OCI-LY3 (cell line): ENCODE measurements at regions not wholly inside any gene's neighbourhood (a gene's known extent, or its start where the extent isn't known, plus 50 kb on each side); places are given as distances from the start of the nearest gene placed in this dataset.
"Not testable (repeated sequence)": the region's sequence is repeated elsewhere in the genome, so short reads cannot be mapped to it uniquely, and the experiment has no call there.

Experiments
- H2AFZ ChIP-seq: fragments of 200-600, 300-600 bp; shearing (Covaris generic); 2 replicates; pipeline ENCODE4 v1.6.0; 2014; ENCODE audit warnings: antibody characterized with exemption, low read depth, low read length
- H3K27ac ChIP-seq: fragments of 200-600, 300-600 bp; sonication (generic); 2 replicates; pipeline ENCODE4 v1.5.1; 2014; ENCODE audit warnings: mild to moderate bottlenecking, low read length, moderate library complexity, mixed read lengths
- H3K27me3 ChIP-seq: fragments of 200-600, 300-600 bp; sonication (generic); 2 replicates; pipeline ENCODE4 v1.6.1; 2014; ENCODE audit warnings: low read depth, low read length, mixed read lengths
- H3K36me3 ChIP-seq: fragments of 200-600, 300-600 bp; sonication (generic); replicated peaks from 2 replicates; pipeline ENCODE3; 2014; ENCODE audit warnings: low read depth, low read length, mixed read lengths
- H3K4me1 ChIP-seq: fragments of 300-600, 200-600 bp; sonication (generic); 2 replicates; pipeline ENCODE4 v1.6.1; 2014; ENCODE audit warnings: low read length, mixed read lengths
- H3K4me2 ChIP-seq: fragments of 200-600, 300-600 bp; sonication (generic); 2 replicates; pipeline ENCODE4 v1.6.1; 2014; ENCODE audit warnings: low read length, mixed read lengths
- H3K4me3 ChIP-seq: fragments of 300-600, 200-600 bp; sonication (generic); 2 replicates; pipeline ENCODE4 v1.5.1; 2014; ENCODE audit warnings: antibody characterized with exemption, mild to moderate bottlenecking, low read length, moderate library complexity
- H3K79me2 ChIP-seq: fragments of 300-600, 200-600 bp; shearing (Covaris generic); 2 replicates; pipeline ENCODE4 v1.6.1; 2014; ENCODE audit warnings: mild to moderate bottlenecking, low read length, mixed read lengths
- H3K9ac ChIP-seq: fragments of 300-600, 200-600 bp; shearing (Covaris generic); 2 replicates; pipeline ENCODE4 v1.6.0; 2014; ENCODE audit warnings: mild to moderate bottlenecking, low read length, moderate library complexity
- H3K9me3 ChIP-seq: fragments of 200-600, 300-600 bp; shearing (Covaris generic); 2 replicates; pipeline ENCODE4 v1.6.1; 2014; ENCODE audit warnings: low read length, mixed read lengths; ENCODE audit not compliant: insufficient read depth
- H4K20me1 ChIP-seq: fragments of 200-600, 300-600 bp; sonication (generic); 2 replicates; pipeline ENCODE4 v1.6.1; 2016; ENCODE audit warnings: low read length, mixed read lengths; ENCODE audit not compliant: insufficient read depth
- EZH2phosphoT487 ChIP-seq: fragments of 200-600 bp; shearing (Covaris generic); IDR thresholded peaks from 2 replicates; pipeline ENCODE4 v1.6.1; 2018; ENCODE audit warnings: antibody characterized with exemption, mixed run types, low read depth
- TF ChIP-seq, protein P1 (sequence below): fragments of 200-600, 300-600 bp; sonication (generic); IDR thresholded peaks from 2 replicates; pipeline ENCODE4 v1.5.1; 2014; ENCODE audit warnings: antibody characterized with exemption, low read length, low read depth

- no peak overlapping the region for H3K4me3 ChIP-seq
- H4K20me1 ChIP-seq, result no peaks in the 10 kb centered on the region
- no peaks in the 10 kb centered on the region for H3K9me3 ChIP-seq
- no peak overlapping the region for H3K9ac ChIP-seq
- peaks cover 2% of the 10 kb centered on the region; the same call in 1 of the 2 replicates for H3K27me3 ChIP-seq
- no peak for TF ChIP-seq EZH2phosphoT487
- TF ChIP-seq, protein P1, sequence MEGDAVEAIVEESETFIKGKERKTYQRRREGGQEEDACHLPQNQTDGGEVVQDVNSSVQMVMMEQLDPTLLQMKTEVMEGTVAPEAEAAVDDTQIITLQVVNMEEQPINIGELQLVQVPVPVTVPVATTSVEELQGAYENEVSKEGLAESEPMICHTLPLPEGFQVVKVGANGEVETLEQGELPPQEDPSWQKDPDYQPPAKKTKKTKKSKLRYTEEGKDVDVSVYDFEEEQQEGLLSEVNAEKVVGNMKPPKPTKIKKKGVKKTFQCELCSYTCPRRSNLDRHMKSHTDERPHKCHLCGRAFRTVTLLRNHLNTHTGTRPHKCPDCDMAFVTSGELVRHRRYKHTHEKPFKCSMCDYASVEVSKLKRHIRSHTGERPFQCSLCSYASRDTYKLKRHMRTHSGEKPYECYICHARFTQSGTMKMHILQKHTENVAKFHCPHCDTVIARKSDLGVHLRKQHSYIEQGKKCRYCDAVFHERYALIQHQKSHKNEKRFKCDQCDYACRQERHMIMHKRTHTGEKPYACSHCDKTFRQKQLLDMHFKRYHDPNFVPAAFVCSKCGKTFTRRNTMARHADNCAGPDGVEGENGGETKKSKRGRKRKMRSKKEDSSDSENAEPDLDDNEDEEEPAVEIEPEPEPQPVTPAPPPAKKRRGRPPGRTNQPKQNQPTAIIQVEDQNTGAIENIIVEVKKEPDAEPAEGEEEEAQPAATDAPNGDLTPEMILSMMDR, result no peak
- no peaks in the 10 kb centered on the region for H3K4me1 ChIP-seq
- H3K79me2 ChIP-seq, result no peaks in the 10 kb centered on the region
- H3K36me3 ChIP-seq, result no peaks in the 10 kb centered on the region
- H3K4me2 ChIP-seq, result no peak overlapping the region
- no peak overlapping the region for H2AFZ ChIP-seq
- H3K27ac ChIP-seq, result no peak overlapping the region
Observed at GRCh38 chr1:242673652-242674051, 149.2 kb upstream of the PLD5 start.

DNA sequence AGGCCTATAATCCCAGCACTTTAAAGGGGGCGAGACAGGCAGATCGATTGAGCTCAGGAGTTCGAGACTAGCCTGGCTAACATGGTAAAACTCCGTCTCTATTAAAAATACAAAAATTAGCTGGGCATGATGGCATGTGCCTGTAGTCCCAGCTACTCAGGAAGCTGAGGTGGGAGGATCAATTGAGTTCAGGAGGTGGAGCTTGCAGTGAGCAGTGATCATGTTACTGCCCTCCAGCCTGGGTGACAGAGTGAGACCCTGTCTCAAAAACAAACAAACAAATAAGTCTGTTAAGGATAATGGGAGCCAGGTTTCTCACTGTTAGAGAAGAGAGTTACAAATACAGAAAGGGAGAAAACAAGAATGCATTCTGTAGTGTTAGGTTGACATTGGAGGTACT lies 148.7 kb upstream of the PLD5 start:
- H3K9me3 ChIP-seq, H4K20me1 ChIP-seq, H3K4me1 ChIP-seq, H2AFZ ChIP-seq, H3K27ac ChIP-seq, H3K4me3 ChIP-seq, H3K79me2 ChIP-seq, H3K36me3 ChIP-seq, H3K4me2 ChIP-seq, H3K9ac ChIP-seq, H3K27me3 ChIP-seq: not testable (repeated sequence)

DNA sequence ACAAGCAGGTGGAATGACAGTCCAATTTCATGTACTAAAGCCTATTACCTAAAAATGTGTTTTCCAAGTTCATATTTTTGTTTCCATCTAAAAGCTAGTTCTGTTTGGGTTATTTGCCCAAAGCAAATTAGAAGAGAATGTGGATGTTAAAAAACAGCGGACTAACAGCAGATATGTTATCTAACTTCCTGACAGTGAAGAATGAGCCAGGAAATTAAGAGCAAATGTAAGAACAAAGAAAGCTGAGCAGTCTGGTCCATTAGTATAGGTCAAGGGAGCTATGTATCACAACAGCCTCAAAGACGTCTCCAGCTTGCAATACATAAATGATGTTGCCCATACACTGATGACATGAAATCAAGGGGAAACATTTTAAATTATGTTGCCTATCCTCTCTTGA lies 145.5 kb upstream of the PLD5 start:
- no peak overlapping the region for H2AFZ ChIP-seq
- TF ChIP-seq EZH2phosphoT487, result no peak
- TF ChIP-seq, protein P1, result no peak
- H3K4me3 ChIP-seq, result no peak overlapping the region

DNA sequence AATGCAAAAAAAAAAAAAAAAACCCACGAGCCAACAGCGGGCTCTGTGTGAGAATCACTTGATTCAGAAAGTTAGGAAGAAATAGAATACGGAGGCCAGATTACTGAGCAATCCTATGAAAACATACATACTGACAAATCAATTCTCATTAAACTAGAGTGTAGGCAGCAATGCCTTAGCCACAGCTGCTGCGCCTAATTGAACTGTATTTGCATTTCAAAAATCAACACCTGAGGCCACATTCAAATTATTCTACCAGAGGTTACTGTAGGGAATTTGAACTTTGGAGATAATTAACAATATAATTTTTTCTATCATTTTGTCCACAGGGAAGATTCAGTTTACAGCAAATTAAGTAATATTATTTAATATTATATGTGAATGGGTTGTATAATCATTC lies 138.4 kb upstream of the PLD5 start:
- Histone ChIP-seq H3K79me2 (no peaks in the 10 kb centered on the region), H2AFZ (no peak overlapping the region)
- TF ChIP-seq, protein P1, result no peak
- no peak for TF ChIP-seq EZH2phosphoT487

More for the DNA sequence above, 145.5 kb upstream of the PLD5 start:
- H3K4me2 ChIP-seq, result no peak overlapping the region
- no peaks in the 10 kb centered on the region for H3K4me1 ChIP-seq
- no peaks in the 10 kb centered on the region for H4K20me1 ChIP-seq
- peaks cover 2% of the 10 kb centered on the region; the same call in 1 of the 2 replicates for H3K27me3 ChIP-seq
- no peak overlapping the region for H3K27ac ChIP-seq
- no peak overlapping the region for H3K9ac ChIP-seq
- no peaks in the 10 kb centered on the region for H3K9me3 ChIP-seq
- no peaks in the 10 kb centered on the region for H3K79me2 ChIP-seq
- no peaks in the 10 kb centered on the region for H3K36me3 ChIP-seq

DNA sequence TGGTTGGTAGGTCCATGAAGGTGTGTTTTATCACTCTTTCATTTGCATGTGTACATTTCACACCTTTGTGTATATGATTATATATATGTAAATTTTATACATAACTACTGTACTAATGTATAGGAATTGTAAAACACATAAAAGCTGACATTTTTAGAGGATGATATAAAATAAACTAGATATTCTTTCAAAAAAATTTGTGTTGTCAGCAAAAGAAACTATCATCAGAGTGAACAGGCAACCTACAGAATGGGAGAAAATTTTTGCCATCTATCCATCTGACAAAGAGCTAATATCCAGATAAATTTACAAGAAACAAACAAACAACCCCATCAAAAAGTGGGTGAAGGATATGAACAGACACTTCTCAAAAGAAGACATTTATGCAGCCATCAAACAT lies 129.3 kb upstream of the PLD5 start:
- not testable (repeated sequence) for H3K9ac ChIP-seq, H3K4me1 ChIP-seq, H3K9me3 ChIP-seq, H3K36me3 ChIP-seq, H4K20me1 ChIP-seq, H2AFZ ChIP-seq, H3K27ac ChIP-seq, H3K4me2 ChIP-seq, H3K4me3 ChIP-seq, H3K79me2 ChIP-seq
- H3K27me3 ChIP-seq, result peaks cover 24% of the 10 kb centered on the region

More for the DNA sequence above, 138.4 kb upstream of the PLD5 start:
- no peak overlapping the region for H3K4me3 ChIP-seq
- no peak overlapping the region for H3K27ac ChIP-seq
- H3K4me2 ChIP-seq, result no peak overlapping the region
- peaks cover 10% of the 10 kb centered on the region; the same call in 1 of the 2 replicates for H3K27me3 ChIP-seq
- no peaks in the 10 kb centered on the region for H4K20me1 ChIP-seq
- H3K36me3 ChIP-seq, result no peaks in the 10 kb centered on the region
- H3K9ac ChIP-seq, result no peak overlapping the region
- H3K4me1 ChIP-seq, result no peaks in the 10 kb centered on the region
- H3K9me3 ChIP-seq, result no peaks in the 10 kb centered on the region
